Endodermal cell (in vitro differentiated cells): ENCODE measurements at regions not wholly inside any gene's neighbourhood (a gene's known extent, or its start where the extent isn't known, plus 50 kb on each side); places are given as distances from the start of the nearest gene placed in this dataset.

ENCODE experiments used
- DNase-seq: peaks from one replicate; pipeline ENCODE4 v3.0.0-alpha.2; 2017
- H3K27ac ChIP-seq: 2 replicates; pipeline ENCODE4 v1.5.1; 2013; ENCODE audit warnings: mild to moderate bottlenecking, low read depth, low read length, moderate library complexity
- H3K27me3 ChIP-seq: 2 replicates; pipeline ENCODE4 v1.6.1; 2013; ENCODE audit warnings: mild to moderate bottlenecking, low read length, moderate library complexity; ENCODE audit not compliant: insufficient read depth, control insufficient read depth, poor library complexity, severe bottlenecking
- H3K36me3 ChIP-seq: 2 replicates; pipeline ENCODE4 v1.7.0; 2013; ENCODE audit warnings: mild to moderate bottlenecking, low read length, moderate library complexity; ENCODE audit not compliant: control insufficient read depth, insufficient read depth
- H3K4me1 ChIP-seq: one replicate; pipeline ENCODE4 v1.7.0; 2013; ENCODE audit warnings: low read length; ENCODE audit not compliant: control insufficient read depth, insufficient read depth
- H3K4me3 ChIP-seq: 2 replicates; pipeline ENCODE4 v1.5.1; 2013; ENCODE audit warnings: mild to moderate bottlenecking, low read length, moderate library complexity
- H3K9ac ChIP-seq: 2 replicates; pipeline ENCODE4 v1.6.1; 2013; ENCODE audit warnings: mild to moderate bottlenecking, low read length, moderate library complexity; ENCODE audit not compliant: poor library complexity, severe bottlenecking; ENCODE audit errors: extremely low read depth
- H3K9me3 ChIP-seq: 2 replicates; pipeline ENCODE4 v1.6.1; 2013; ENCODE audit warnings: mild to moderate bottlenecking, low read length, moderate library complexity; ENCODE audit not compliant: control insufficient read depth
- H3K27ac Mint-ChIP-seq: 2 replicates; pipeline ENCODE4 v1.8.0; 2020; ENCODE audit warnings: mixed read lengths
- H3K27me3 Mint-ChIP-seq: 2 replicates; pipeline ENCODE4 v1.8.0; 2021; ENCODE audit warnings: mild to moderate bottlenecking, mixed read lengths; ENCODE audit not compliant: insufficient read depth
- H3K36me3 Mint-ChIP-seq: 2 replicates; pipeline ENCODE4 v1.8.0; 2020; ENCODE audit warnings: low read depth, mixed read lengths
- H3K4me1 Mint-ChIP-seq: 2 replicates; pipeline ENCODE4 v1.8.0; 2020; ENCODE audit warnings: mixed read lengths
- H3K4me3 Mint-ChIP-seq: 2 replicates; pipeline ENCODE4 v1.8.0; 2020; ENCODE audit warnings: mild to moderate bottlenecking, moderate library complexity, mixed read lengths
- H3K9me3 Mint-ChIP-seq: 2 replicates; pipeline ENCODE4 v1.8.0; 2020; ENCODE audit warnings: mild to moderate bottlenecking, mixed read lengths
- CTCF ChIP-seq: fragments of 200-600 bp; sonication (generic); conservative IDR thresholded peaks from 2 replicates; pipeline ENCODE4 v1.5.0; 2021; ENCODE audit warnings: antibody characterized with exemption, mild to moderate bottlenecking
- WGBS, 2 experiments: methylation state at CpG; one replicate each; pipeline versions ENCODE4 v1.1.5 to v1.1.7; 2013; ENCODE audit warnings: missing lambda C conversion rate in 2 of 2, mixed read lengths in 1 of 2; ENCODE audit not compliant: insufficient coverage in 1 of 2, insufficient read length in 1 of 2; 5-methylcytosine and 5-hydroxymethylcytosine counted together

GRCh38 chr2:16476866-16477265 lies 188.8 kb downstream of the CYRIA start:
- WGBS, 2 experiments, result 46 to 100% methylated on average over 1 to 2 of the region's 2 CpGs
- Histone ChIP-seq H3K9me3 (no peaks in the 10 kb centered on the region), H3K36me3 (no peaks in the 10 kb centered on the region), H3K9ac (no peak overlapping the region), H3K4me3 (no peak overlapping the region), H3K4me1 (no peaks in the 10 kb centered on the region), H3K27ac (no peak overlapping the region), H3K27me3 (no peaks in the 10 kb centered on the region)
- H3K4me1 Mint-ChIP-seq, result peaks cover 1% of the 10 kb centered on the region
- H3K27me3 Mint-ChIP-seq, result peaks cover 13% of the 10 kb centered on the region
- H3K4me3 Mint-ChIP-seq, result no peak overlapping the region
- no peaks in the 10 kb centered on the region for H3K9me3 Mint-ChIP-seq
- no peak overlapping the region for H3K27ac Mint-ChIP-seq
- no peak for TF ChIP-seq CTCF
- no peak for DNase-seq
- H3K36me3 Mint-ChIP-seq, result no peaks in the 10 kb centered on the region

GRCh38 chr2:16475986-16476567 lies 189.6 kb downstream of the CYRIA start:
- no peak overlapping the region for H3K9ac ChIP-seq
- H3K36me3 ChIP-seq, result no peaks in the 10 kb centered on the region
- no peak for DNase-seq
- H3K27me3 ChIP-seq, result no peaks in the 10 kb centered on the region
- Mint-ChIP-seq H3K27me3 (peaks cover 13% of the 10 kb centered on the region), H3K9me3 (no peaks in the 10 kb centered on the region), H3K4me3 (no peak overlapping the region), H3K27ac (no peak overlapping the region), H3K4me1 (peaks cover 2% of the 10 kb centered on the region), H3K36me3 (no peaks in the 10 kb centered on the region)
- H3K4me1 ChIP-seq, result no peaks in the 10 kb centered on the region
- no peak for TF ChIP-seq CTCF
- H3K4me3 ChIP-seq, result no peak overlapping the region
- no peaks in the 10 kb centered on the region for H3K9me3 ChIP-seq
- 83 to 100% methylated on average over 1 of the region's 1 CpG for WGBS, 2 experiments
- no peak overlapping the region for H3K27ac ChIP-seq

GRCh38 chr2:16475586-16475985 lies 190.0 kb downstream of the CYRIA start:
- 93% methylated on average over 3 to 4 of the region's 4 CpGs for WGBS, 2 experiments
- H3K9me3 ChIP-seq, result no peaks in the 10 kb centered on the region
- Mint-ChIP-seq H3K4me3 (no peak overlapping the region), H3K27ac (no peak overlapping the region), H3K4me1 (peaks cover 5% of the 10 kb centered on the region), H3K9me3 (no peaks in the 10 kb centered on the region), H3K27me3 (peaks cover 9% of the 10 kb centered on the region), H3K36me3 (no peaks in the 10 kb centered on the region)
- H3K4me3 ChIP-seq, result no peak overlapping the region
- H3K27ac ChIP-seq, result no peak overlapping the region
- H3K27me3 ChIP-seq, result no peaks in the 10 kb centered on the region
- peaks cover 3% of the 10 kb centered on the region for H3K4me1 ChIP-seq
- peak; percentile 54 for DNase-seq
- no peak overlapping the region for H3K9ac ChIP-seq
- no peak for TF ChIP-seq CTCF
- H3K36me3 ChIP-seq, result no peaks in the 10 kb centered on the region
